Prostate gland (tissue), 2 donors: ENCODE measurements at regions not wholly inside any gene's neighbourhood (a gene's known extent, or its start where the extent isn't known, plus 50 kb on each side); places are given as distances from the start of the nearest gene placed in this dataset.
"Not testable (repeated sequence)": the region's sequence is repeated elsewhere in the genome, so short reads cannot be mapped to it uniquely, and the experiment has no call there.

Experiments
- DNase-seq: peaks from one replicate; pipeline ENCODE4 v3.0.0-alpha.2; 2019; ENCODE audit warnings: low spot score
- H3K27ac ChIP-seq, 2 donors: fragments of 200-600 bp; sonication (generic); 2 replicates each; pipeline ENCODE4 v1.5.1; 2017 to 2019
- H3K27me3 ChIP-seq: fragments of 200-600 bp; sonication (generic); replicated peaks from 2 replicates; pipeline ENCODE4 v1.5.1; 2019; ENCODE audit not compliant: insufficient read depth
- H3K36me3 ChIP-seq, 2 donors: fragments of 200-600 bp; sonication (generic); 1 replicate in 1 of 2; 2 replicates in 1 of 2; pipeline versions ENCODE4 v1.5.1 to v1.8.1; 2017 to 2019
- H3K4me1 ChIP-seq: fragments of 200-600 bp; sonication (generic); replicated peaks from 2 replicates; pipeline ENCODE4 v1.5.1; 2019
- H3K4me3 ChIP-seq, 2 donors: fragments of 200-600 bp; sonication (generic); 2 replicates each; pipeline ENCODE4 v1.5.1; 2017 to 2019
- H3K9me3 ChIP-seq: fragments of 200-600 bp; sonication (generic); 2 replicates; pipeline ENCODE4 v1.5.1; 2017
- CTCF ChIP-seq, 4 experiments: fragments of 200-600 bp in 2 of 4; fragments of 450-650 bp in 2 of 4; sonication (generic) in 2 of 4; IDR thresholded peaks; 1 replicate in 3 of 4; 2 replicates in 1 of 4; pipeline ENCODE4 v1.5.1; 2016 to 2019; ENCODE audit warnings: antibody characterized with exemption in 4 of 4, mild to moderate bottlenecking in 2 of 4, moderate library complexity in 2 of 4
- POLR2A ChIP-seq: fragments of 450-650 bp; IDR thresholded peaks from one replicate; pipeline ENCODE4 v1.6.1; 2016; ENCODE audit warnings: antibody characterized with exemption, mild to moderate bottlenecking
- POLR2AphosphoS5 ChIP-seq: sonication (generic); formaldehyde crosslinking; IDR thresholded peaks from one replicate; pipeline ENCODE4 v1.6.1; 2017; ENCODE audit warnings: antibody characterized with exemption
- WGBS: methylation state at CpG from one replicate; pipeline ENCODE4 v1.1.5; 2018; 5-methylcytosine and 5-hydroxymethylcytosine counted together
- intact Hi-C: fragments of 100-400 bp; cut with DNase I; formaldehyde crosslinking; loops from one replicate; pipeline ENCODE4 v1.14.2; 2022

GRCh38 chr19:22517496-22518411 is 95.6 kb upstream of the ZNF98 start:
- DNase-seq, result no peak

GRCh38 chr19:22515435-22515834 is 93.3 kb upstream of the ZNF98 start:
- Histone ChIP-seq H3K27ac (no peak overlapping the region), H3K4me1 (no peaks in the 10 kb centered on the region), H3K36me3 (no peaks in the 10 kb centered on the region), H3K27me3 (no peaks in the 10 kb centered on the region), H3K9me3 (no peaks in the 10 kb centered on the region), H3K4me3 (no peak overlapping the region)
- intact Hi-C loops, result no loop called here
- WGBS, result 85% methylated on average over 4 of the region's 4 CpGs
- DNase-seq, result no peak
- TF ChIP-seq POLR2AphosphoS5, result no peak
- TF ChIP-seq CTCF (IDR thresholded peaks at IDR 0.05), result no peak
- TF ChIP-seq POLR2A, result no peak

More at GRCh38 chr19:22517496-22518411, 95.6 kb upstream of the ZNF98 start:
- intact Hi-C loops, result no loop called here
- WGBS, result 66% methylated on average over 68 of the region's 79 CpGs
- H3K36me3 ChIP-seq, result no peaks in the 10 kb centered on the region
- no peak overlapping the region for H3K27ac ChIP-seq
- TF ChIP-seq POLR2AphosphoS5 (no peak), CTCF (IDR thresholded peaks at IDR 0.05) (no peak), POLR2A (no peak)
- H3K4me1 ChIP-seq, result no peaks in the 10 kb centered on the region
- H3K27me3 ChIP-seq, result no peaks in the 10 kb centered on the region
- H3K4me3 ChIP-seq, result no peak overlapping the region
- no peaks in the 10 kb centered on the region for H3K9me3 ChIP-seq

GRCh38 chr19:22503524-22503923 is 81.4 kb upstream of the ZNF98 start:
- intact Hi-C loops, result no loop called here
- no peak for DNase-seq
- Histone ChIP-seq H3K36me3 (no peaks in the 10 kb centered on the region), H3K27ac (no peak overlapping the region), H3K4me1 (no peaks in the 10 kb centered on the region), H3K4me3 (no peak overlapping the region), H3K9me3 (no peaks in the 10 kb centered on the region), H3K27me3 (no peaks in the 10 kb centered on the region)
- no peak for TF ChIP-seq CTCF (IDR thresholded peaks at IDR 0.05)
- no peak for TF ChIP-seq POLR2AphosphoS5
- TF ChIP-seq POLR2A, result no peak
- 85% methylated on average over 2 of the region's 2 CpGs for WGBS

GRCh38 chr19:22502766-22503165 is 80.6 kb upstream of the ZNF98 start:
- Histone ChIP-seq H3K9me3 (no peaks in the 10 kb centered on the region), H3K27me3 (no peaks in the 10 kb centered on the region), H3K4me1 (no peaks in the 10 kb centered on the region), H3K36me3 (no peaks in the 10 kb centered on the region), H3K27ac (no peak overlapping the region), H3K4me3 (no peak overlapping the region)
- intact Hi-C loops, result no loop called here
- DNase-seq, result no peak
- TF ChIP-seq POLR2AphosphoS5, result no peak
- no peak for TF ChIP-seq CTCF (IDR thresholded peaks at IDR 0.05)
- TF ChIP-seq POLR2A, result no peak
- 81% methylated on average over 3 of the region's 3 CpGs for WGBS

- WGBS, result 96% methylated on average over 34 of the region's 34 CpGs
- H3K4me1 ChIP-seq, result not testable (repeated sequence)
Observed at GRCh38 chr19:22498831-22499430, 76.8 kb upstream of the ZNF98 start.

More at GRCh38 chr19:22498831-22499430, 76.8 kb upstream of the ZNF98 start:
- H3K9me3 ChIP-seq, H3K27ac ChIP-seq, H3K36me3 ChIP-seq, H3K4me3 ChIP-seq, H3K27me3 ChIP-seq, intact Hi-C loops, DNase-seq: not testable (repeated sequence)
